A673 (cell line): ENCODE measurements at regions not wholly inside any gene's neighbourhood (a gene's known extent, or its start where the extent isn't known, plus 50 kb on each side); places are given as distances from the start of the nearest gene placed in this dataset.

Source experiments
- BruUV-seq: library from RNA; stranded (reverse); fragments of 400-500 nt; replicated peaks from 2 replicates; lab custom pipeline; 2021; lab: Mats Ljungman, UMichigan
- CTCF ChIA-PET: fragments of 300-600 bp; sonication (Branson Sonifier 250); formaldehyde crosslinking; loops from one replicate; lab custom pipeline; 2022; ENCODE audit warnings: antibody characterized with exemption; lab: Charles Lee
- POLR2A ChIA-PET: fragments of 300-600 bp; sonication (Branson Sonifier 250); formaldehyde crosslinking; loops from one replicate; lab custom pipeline; 2022; ENCODE audit warnings: antibody characterized with exemption; ENCODE audit not compliant: low non-redundant PET; lab: Charles Lee
- DNase-seq: peaks from one replicate; pipeline ENCODE4 v3.0.0-alpha.2; 2015; ENCODE audit warnings: low spot score
- H3K27ac ChIP-seq: fragments of 200-600 bp; sonication (generic); 2 replicates; pipeline ENCODE4 v1.5.1; 2016; ENCODE audit warnings: mixed run types, low read depth, mild to moderate bottlenecking, mixed read lengths, antibody characterized with exemption, low read length; ENCODE audit not compliant: poor library complexity, severe bottlenecking
- H3K27me3 ChIP-seq: fragments of 200-600 bp; sonication (generic); replicated peaks from 2 replicates; pipeline ENCODE4 v1.6.1; 2017; ENCODE audit warnings: mixed run types, low read depth, mild to moderate bottlenecking, mixed read lengths, antibody characterized with exemption, low read length; ENCODE audit not compliant: insufficient read depth, poor library complexity
- H3K36me3 ChIP-seq: fragments of 200-600 bp; sonication (generic); 2 replicates; pipeline ENCODE4 v1.6.1; 2016; ENCODE audit warnings: mixed run types, mild to moderate bottlenecking, mixed read lengths, antibody characterized with exemption, low read length; ENCODE audit not compliant: insufficient read depth, poor library complexity, severe bottlenecking
- H3K4me1 ChIP-seq: fragments of 200-600 bp; sonication (generic); 2 replicates; pipeline ENCODE4 v1.6.1; 2017; ENCODE audit warnings: mixed run types, mild to moderate bottlenecking, mixed read lengths, antibody characterized with exemption, low read length; ENCODE audit not compliant: insufficient read depth, poor library complexity, severe bottlenecking
- H3K4me3 ChIP-seq: fragments of 200-600 bp; sonication (generic); 2 replicates; pipeline ENCODE4 v1.5.1; 2016; ENCODE audit warnings: low read depth, mixed run types, mild to moderate bottlenecking, mixed read lengths, low read length; ENCODE audit not compliant: poor library complexity, severe bottlenecking
- H3K9me3 ChIP-seq: fragments of 200-600 bp; sonication (generic); 2 replicates; pipeline ENCODE4 v1.6.1; 2016; ENCODE audit warnings: mixed run types, low read depth, mild to moderate bottlenecking, mixed read lengths, antibody characterized with exemption, low read length; ENCODE audit not compliant: poor library complexity, severe bottlenecking
- EZH2 ChIP-seq: fragments of 200-600 bp; sonication (generic); IDR thresholded peaks from 2 replicates; pipeline ENCODE4 v1.6.1; 2017; ENCODE audit warnings: borderline replicate concordance, low read depth, mild to moderate bottlenecking, mixed read lengths, antibody characterized with exemption, low read length; ENCODE audit not compliant: poor library complexity, severe bottlenecking
- intact Hi-C: fragments of 100-400 bp; cut with micrococcal nuclease; formaldehyde crosslinking; loops from one replicate; pipeline ENCODE4 v1.10.0; 2022; ENCODE audit not compliant: unreplicated experiment
- TF ChIP-seq, protein P1 (sequence below): fragments of 300-800, 200-600 bp; sonication (generic); conservative IDR thresholded peaks from 2 replicates; pipeline ENCODE4 v1.5.1; 2017; ENCODE audit warnings: low read depth, mild to moderate bottlenecking, antibody characterized with exemption, low read length, moderate library complexity, mixed read lengths

DNA sequence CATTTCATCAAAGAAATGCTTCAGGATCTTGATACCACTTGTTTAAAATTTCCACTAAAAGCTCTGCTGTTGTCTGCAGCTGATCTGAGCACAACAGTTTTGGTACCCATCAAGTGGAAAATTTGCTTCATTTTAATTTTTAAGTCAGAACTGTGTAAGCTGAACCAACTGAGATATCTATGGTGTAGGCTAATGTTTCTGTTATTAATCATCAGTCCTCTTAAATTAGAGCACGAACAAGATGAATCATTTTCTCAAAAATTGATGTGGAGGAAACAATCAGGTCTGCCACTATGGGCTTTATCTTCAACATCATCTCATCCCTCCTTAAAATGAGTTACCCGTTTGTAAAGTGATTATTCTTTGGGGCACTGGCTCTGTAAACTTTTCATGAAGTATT, 221.5 kb upstream of the NBEA start:
- H3K4me3 ChIP-seq: no peak overlapping the region
- CTCF ChIA-PET: no interaction called here
- no peaks in the 10 kb centered on the region for H3K27me3 ChIP-seq
- no peaks in the 10 kb centered on the region for H3K36me3 ChIP-seq
- no peak overlapping the region for H3K27ac ChIP-seq
- no peaks in the 10 kb centered on the region for H3K9me3 ChIP-seq
- intact Hi-C loops: no loop called here
- no peak for DNase-seq
- BruUV-seq: no TSS peak
- POLR2A ChIA-PET: no interaction called here
- no peak for TF ChIP-seq EZH2
- TF ChIP-seq, protein P1, sequence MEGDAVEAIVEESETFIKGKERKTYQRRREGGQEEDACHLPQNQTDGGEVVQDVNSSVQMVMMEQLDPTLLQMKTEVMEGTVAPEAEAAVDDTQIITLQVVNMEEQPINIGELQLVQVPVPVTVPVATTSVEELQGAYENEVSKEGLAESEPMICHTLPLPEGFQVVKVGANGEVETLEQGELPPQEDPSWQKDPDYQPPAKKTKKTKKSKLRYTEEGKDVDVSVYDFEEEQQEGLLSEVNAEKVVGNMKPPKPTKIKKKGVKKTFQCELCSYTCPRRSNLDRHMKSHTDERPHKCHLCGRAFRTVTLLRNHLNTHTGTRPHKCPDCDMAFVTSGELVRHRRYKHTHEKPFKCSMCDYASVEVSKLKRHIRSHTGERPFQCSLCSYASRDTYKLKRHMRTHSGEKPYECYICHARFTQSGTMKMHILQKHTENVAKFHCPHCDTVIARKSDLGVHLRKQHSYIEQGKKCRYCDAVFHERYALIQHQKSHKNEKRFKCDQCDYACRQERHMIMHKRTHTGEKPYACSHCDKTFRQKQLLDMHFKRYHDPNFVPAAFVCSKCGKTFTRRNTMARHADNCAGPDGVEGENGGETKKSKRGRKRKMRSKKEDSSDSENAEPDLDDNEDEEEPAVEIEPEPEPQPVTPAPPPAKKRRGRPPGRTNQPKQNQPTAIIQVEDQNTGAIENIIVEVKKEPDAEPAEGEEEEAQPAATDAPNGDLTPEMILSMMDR: no peak
- peaks cover 7% of the 10 kb centered on the region for H3K4me1 ChIP-seq

DNA sequence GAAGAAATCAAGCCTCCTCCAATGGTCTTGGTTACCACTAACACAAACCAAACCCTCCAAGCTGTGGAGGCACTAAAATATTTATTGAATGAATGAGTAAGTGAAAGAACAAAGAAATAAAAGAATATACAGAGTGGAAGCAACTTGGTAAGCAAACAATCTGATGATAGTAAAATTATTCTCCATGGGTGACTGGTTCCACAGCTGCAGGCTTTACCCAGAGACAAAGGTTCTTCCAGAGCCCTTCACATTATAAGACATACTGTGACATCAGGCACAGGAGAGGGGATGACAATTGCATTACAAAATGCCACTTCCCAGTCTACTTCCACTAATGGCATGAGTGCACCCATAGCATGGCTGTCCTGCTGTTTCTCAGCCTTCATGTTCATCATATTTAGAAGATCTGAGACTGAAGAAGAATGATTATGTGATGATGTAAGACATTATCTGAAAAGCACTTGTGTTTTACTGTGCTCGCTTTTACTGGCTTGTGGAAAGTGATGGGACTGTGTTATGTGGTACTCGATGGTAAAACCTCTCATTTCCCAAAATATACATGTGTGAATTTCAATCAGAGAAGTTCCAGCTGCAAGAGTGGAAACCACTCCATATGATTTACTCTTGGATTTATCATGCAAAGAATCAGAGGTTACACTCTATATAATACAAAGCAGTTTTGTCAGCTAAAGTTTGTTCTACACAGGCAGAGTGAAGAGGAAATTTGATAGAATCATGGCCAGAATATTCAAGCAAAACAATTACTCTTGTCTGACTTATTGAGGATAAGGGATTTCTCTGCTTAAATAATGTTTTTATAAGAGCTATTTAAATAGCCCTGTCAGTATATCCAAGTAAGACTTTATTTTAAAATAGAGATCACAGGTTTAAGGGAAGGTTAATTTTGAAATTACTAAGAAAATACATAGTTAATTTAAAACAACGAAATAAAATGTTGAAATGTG, 220.2 kb upstream of the NBEA start:
- Histone ChIP-seq H3K4me3 (no peak overlapping the region), H3K9me3 (no peaks in the 10 kb centered on the region), H3K27me3 (no peaks in the 10 kb centered on the region), H3K36me3 (no peaks in the 10 kb centered on the region), H3K4me1 (peaks cover 7% of the 10 kb centered on the region), H3K27ac (no peak overlapping the region)
- TF ChIP-seq, protein P1: no peak
- no peak for TF ChIP-seq EZH2
- no TSS peak for BruUV-seq
- intact Hi-C loops: no loop called here
- no peak for DNase-seq
- POLR2A ChIA-PET: no interaction called here
- CTCF ChIA-PET: no interaction called here

GRCh38 chr13:34722922-34723321, 219.1 kb upstream of the NBEA start:
- peaks cover 7% of the 10 kb centered on the region for H3K4me1 ChIP-seq
- intact Hi-C loops: no loop called here
- TF ChIP-seq EZH2: no peak
- TF ChIP-seq, protein P1: no peak
- POLR2A ChIA-PET: interaction anchor here (0.6 kb wide), 1 partner anchor 23 kb away, joined by 3 read pairs; no protein-coding TSS in a partner anchor
- no peak overlapping the region for H3K27ac ChIP-seq
- no peak for DNase-seq
- no peaks in the 10 kb centered on the region for H3K36me3 ChIP-seq
- no peaks in the 10 kb centered on the region for H3K27me3 ChIP-seq
- H3K4me3 ChIP-seq: no peak overlapping the region
- CTCF ChIA-PET: no interaction called here
- BruUV-seq: no TSS peak
- H3K9me3 ChIP-seq: no peaks in the 10 kb centered on the region
